NCI-H748 (cell line): ENCODE measurements at regions not wholly inside any gene's neighbourhood (a gene's known extent, or its start where the extent isn't known, plus 50 kb on each side); places are given as distances from the start of the nearest gene placed in this dataset.

Experiments used
- DNase-seq: peaks from one replicate; lab custom pipeline; 2025; ENCODE audit not compliant: unreplicated experiment; lab: John Stamatoyannopoulos, UW

- no peak for DNase-seq
These were observed 57.5 kb downstream of the OSR1 start for GRCh38 chr2:19300961-19301360.

DNA sequence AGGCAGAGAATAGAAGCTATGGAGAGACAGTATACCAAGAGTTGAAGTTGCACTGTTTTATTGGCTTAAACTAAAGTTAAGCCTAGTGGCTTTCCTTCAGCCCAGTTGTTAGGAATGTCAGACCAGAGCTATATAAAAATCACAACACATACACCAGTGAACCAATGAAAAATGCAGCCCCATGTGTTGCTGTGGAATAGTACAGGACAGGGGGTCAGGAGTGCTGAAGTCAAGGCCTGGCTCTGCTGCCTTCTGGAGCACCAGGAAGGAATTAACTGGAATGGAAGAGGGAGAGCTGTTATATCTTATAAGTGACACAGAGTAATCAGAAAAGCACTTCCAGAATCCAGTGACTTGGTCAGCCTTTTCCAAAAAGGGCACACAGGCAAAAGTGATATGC lies 58.9 kb downstream of the OSR1 start:
- DNase-seq: no peak

DNA sequence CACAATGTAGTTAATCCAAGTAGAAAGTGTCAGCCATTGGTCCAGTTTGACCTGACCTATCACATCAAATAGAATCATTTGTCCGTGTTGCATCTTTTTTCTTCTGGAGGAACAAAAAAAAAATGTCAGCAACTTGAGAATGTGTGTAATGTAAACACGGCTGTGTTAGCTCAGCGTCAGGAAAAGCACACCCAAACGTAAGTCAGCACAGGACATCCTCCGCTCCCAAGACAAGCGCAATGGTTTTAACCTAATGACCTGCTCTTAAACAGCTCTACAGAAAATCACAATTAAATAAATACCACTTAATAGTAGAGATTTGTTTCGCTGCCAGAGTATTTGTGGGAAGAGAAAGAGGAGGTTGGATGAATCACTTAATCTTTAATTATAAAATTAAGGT lies 59.4 kb downstream of the OSR1 start:
- DNase-seq: peak; percentile 22

DNA sequence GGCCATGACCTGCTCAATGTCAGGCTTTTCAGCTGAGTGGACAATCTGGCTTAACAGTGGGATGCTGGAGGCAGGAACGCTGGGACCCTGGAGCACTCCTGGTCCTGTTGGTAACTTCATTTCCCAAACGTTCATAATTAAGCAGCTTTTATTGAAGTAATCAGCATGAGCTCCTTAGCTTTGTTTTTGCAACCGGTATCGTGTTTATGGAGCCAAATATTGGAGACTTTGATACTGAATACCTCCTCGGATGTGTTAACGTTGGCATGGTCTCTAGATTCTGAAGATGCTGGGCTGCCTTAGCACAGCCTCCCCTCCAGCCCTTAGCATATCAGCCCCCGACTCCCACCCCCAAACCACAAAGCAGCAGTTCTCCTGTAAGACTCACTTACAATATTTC lies 60.7 kb downstream of the OSR1 start:
- DNase-seq: no peak

GRCh38 chr2:19295998-19296502 lies 62.4 kb downstream of the OSR1 start:
- no peak for DNase-seq

DNA sequence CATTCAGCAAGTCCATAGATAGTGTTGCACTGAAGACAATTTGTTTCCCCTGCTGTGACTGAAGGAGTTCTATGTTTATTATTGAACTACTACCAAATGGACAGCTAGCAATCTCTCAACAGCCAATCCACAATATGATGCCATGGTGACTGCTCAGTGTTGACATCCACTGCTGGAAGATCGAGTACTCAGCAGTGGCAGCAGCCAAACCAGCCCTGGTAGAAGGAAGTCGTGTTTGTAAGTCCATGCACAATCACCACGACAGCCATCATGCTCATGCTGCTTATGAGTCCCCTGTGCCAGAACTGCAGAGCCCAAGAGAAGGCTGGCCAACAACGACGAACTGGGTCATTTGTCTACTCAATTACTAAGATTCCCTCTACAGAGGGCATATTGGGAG lies 66.4 kb downstream of the OSR1 start:
- DNase-seq: peak; percentile 20

- no peak for DNase-seq
These were observed 70.1 kb downstream of the OSR1 start for GRCh38 chr2:19288291-19288690.

DNA sequence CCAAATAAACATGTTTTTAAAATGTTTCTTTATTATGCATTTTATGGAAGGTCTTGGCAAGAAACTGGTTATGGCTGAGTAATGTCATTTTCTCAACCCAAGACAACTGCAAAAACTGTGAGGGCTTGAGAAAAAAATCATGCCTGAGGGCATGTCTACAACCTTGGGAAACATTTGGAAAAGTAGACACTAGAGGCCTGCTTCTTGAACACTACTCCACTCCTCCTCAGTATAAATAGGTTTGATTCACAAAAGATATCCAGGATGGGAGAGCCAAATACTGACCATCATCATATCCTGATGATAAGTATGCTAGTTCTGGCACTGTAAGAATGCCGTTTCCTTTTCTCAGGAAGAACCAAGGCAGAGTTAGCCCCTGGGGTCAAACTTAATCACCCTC lies 71.1 kb downstream of the OSR1 start:
- DNase-seq: no peak

- DNase-seq: no peak
These were observed 76.1 kb downstream of the OSR1 start for GRCh38 chr2:19282305-19282704.

DNA sequence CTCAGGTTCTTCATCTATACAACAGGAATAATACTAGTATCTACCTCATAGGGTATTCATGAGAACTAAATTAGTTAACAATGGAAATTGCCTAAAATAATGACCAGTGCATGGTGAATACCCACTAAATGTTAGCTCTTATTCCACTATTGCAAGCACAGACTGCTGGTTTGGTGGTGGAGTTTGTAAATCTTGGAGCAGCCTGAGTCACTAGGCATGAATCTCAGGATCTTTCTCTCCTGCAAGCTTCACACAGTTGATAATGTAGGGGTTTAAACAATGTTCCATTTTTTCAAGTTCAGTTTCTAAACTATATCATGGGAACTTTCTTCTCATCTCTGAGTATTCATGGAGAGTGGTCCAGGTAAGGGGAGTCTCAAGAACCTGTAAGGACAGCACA lies 84.0 kb downstream of the OSR1 start:
- DNase-seq: no peak

DNA sequence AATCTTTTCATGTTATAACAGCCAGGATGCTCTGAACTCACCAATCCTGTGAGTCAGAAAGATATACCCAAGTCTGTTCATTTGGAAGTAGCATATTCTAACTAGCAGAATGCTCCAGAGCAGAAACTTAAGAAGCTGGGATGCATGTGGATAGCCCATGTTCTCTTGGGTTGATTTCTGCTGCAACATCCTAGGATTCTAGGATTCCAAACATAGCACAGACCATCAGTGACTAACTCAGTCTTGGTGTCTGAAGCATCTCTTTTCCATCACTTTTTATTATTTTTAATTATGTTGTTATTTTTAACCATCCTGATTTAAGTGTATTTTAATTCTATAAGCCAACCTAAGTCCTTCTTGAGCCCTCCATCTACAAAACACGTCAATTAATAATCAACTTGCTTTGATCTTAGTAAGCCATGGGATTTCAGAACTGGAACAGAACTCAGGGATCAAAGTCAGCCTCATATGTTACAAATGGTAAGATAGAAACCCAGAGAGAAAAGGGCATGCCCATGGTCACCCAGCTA lies 85.4 kb downstream of the OSR1 start:
- DNase-seq: no peak

- DNase-seq: no peak
These were observed 86.4 kb downstream of the OSR1 start for GRCh38 chr2:19272039-19272438.

- DNase-seq: no peak
These were observed 93.6 kb downstream of the OSR1 start for GRCh38 chr2:19264852-19265251.

DNA sequence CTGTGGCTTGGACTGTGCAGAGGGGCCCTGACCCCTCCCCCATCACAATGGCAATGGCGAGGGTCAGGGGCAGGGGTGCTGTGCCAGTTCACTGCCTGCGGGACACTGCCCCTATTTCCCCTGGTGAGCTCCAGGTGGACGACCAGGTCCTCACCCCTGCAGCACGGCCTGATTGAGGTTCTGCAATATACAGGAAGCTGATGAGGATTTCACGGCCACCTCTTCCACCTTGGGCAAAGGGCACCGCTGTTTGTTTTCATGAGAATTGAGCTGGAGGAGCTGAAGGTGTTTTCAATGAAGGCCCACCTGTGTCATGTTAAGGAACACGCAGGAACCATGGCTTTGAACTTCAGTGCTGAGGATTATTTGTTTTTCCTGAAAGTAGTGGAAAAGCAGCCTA lies 96.3 kb downstream of the OSR1 start:
- no peak for DNase-seq

- no peak for DNase-seq
These were observed 97.4 kb downstream of the OSR1 start for GRCh38 chr2:19261061-19261460.

GRCh38 chr2:19256121-19256601 lies 102.3 kb downstream of the OSR1 start:
- DNase-seq: no peak

DNA sequence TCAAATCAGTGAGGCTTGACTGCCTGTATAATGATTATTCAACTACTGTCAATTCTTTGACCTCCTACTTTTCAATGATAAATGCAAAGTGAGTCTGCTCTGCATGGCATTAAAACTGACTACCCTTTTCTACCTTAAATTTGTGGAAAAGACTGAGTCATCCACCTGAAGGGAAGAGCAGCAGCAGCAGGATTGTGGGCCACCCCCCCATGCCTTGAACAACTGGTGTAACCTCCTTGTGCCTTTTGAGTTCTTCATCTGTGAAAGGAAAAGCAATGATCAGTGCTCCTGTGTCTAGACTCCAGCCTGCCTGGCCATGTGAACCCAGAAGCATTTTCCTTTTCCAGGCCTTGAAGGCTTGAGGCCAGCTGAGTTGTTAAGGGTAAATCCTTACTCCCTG lies 102.9 kb downstream of the OSR1 start:
- DNase-seq: no peak

- DNase-seq: no peak
These were observed 106.9 kb downstream of the OSR1 start for GRCh38 chr2:19251554-19251953.

GRCh38 chr2:19250906-19251305 lies 107.5 kb downstream of the OSR1 start:
- DNase-seq: no peak

DNA sequence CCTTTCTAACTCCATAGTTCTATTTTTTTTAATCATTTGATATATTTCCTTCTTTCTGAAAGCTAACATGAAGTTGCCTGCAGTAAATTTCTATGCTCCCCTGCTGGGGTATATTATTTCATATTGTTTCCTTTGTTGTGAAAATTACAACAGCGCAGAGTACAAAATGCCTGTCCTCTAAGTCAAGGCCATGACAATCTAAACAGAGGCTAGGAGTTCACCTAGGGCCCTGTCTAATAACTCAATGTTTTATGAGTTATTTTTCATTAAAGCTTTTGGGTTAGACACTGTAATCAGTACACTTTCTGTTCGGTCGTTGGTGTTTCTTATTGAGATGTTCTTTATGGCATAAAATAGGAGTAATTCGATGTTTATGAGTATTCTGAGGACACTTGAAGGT lies 111.2 kb downstream of the OSR1 start:
- DNase-seq: no peak

- DNase-seq: peak; percentile 25
These were observed 111.9 kb downstream of the OSR1 start for GRCh38 chr2:19246496-19246895.

GRCh38 chr2:19244460-19245363 lies 113.7 kb downstream of the OSR1 start:
- DNase-seq: no peak
